ENCODE measurements at regions not wholly inside any gene's neighbourhood (a gene's known extent, or its start where the extent isn't known, plus 50 kb on each side); places are given as distances from the start of the nearest gene placed in this dataset.
"Not testable (repeated sequence)": the region's sequence is repeated elsewhere in the genome, so short reads cannot be mapped to it uniquely, and the experiment has no call there.

DNA sequence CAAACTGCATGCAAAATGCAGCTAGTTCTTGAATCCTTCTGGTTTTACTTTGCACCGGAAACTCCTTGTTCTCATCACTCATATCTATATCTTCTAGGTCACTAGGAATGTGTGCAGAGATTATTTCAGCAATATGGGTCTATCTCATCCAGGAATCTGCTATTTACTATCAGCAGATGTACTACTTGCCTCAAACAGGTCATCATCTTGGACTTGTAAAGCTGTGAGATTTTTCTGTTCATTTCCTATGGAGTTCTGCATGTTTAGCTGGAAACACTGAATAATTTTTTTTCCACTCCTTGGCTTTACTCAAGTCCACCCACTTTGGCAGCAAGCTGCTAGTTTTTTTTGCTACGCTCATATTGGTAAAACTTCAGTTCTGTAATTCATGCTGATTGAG lies 334.8 kb downstream of the RPIA start:
- H3K4me1 ChIP-seq (ENCODE audit: control insufficient read depth in 5 of 5, insufficient read depth in 5 of 5, low read length in 5 of 5); H3K9me3 ChIP-seq (ENCODE audit: control insufficient read depth in 5 of 5, low read length in 5 of 5); H3K4me3 ChIP-seq (ENCODE audit: low read depth in 1 of 5, low read length in 5 of 5); H3K27me3 ChIP-seq (ENCODE audit: control insufficient read depth in 5 of 5, insufficient read depth in 4 of 5, low read length in 5 of 5); H3K36me3 ChIP-seq (ENCODE audit: control insufficient read depth in 5 of 5, insufficient read depth in 5 of 5, low read length in 5 of 5); H3K27ac ChIP-seq (ENCODE audit: low read depth, low read length); H3K9ac ChIP-seq (ENCODE audit: low read length in 5 of 5): not testable (repeated sequence)

DNA sequence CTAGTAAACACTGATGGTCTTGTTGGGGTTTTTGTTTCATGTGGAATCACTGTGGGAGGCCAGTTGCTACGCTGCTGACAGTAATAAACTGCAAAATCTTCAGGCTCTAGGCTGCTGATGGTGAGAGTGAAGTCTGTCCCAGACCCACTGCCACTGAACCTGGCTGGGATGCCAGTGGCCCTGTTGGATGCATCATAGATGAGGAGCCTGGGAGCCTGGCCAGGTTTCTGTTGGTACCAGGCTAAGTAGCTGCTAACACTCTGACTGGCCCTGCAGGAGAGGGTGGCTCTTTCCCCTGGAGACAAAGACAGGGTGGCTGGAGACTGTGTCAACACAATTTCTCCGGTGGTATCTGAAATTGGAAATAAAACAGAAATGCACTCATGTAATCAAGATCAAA lies 335.6 kb downstream of the RPIA start:
- not testable (repeated sequence) for H3K4me1 ChIP-seq (ENCODE audit: control insufficient read depth in 5 of 5, insufficient read depth in 5 of 5, low read length in 5 of 5); H3K9ac ChIP-seq (ENCODE audit: low read length in 5 of 5); H3K27ac ChIP-seq (ENCODE audit: low read depth, low read length); H3K4me3 ChIP-seq (ENCODE audit: low read depth in 1 of 5, low read length in 5 of 5); H3K9me3 ChIP-seq (ENCODE audit: control insufficient read depth in 5 of 5, low read length in 5 of 5); H3K36me3 ChIP-seq (ENCODE audit: control insufficient read depth in 5 of 5, insufficient read depth in 5 of 5, low read length in 5 of 5); H3K27me3 ChIP-seq (ENCODE audit: control insufficient read depth in 5 of 5, insufficient read depth in 4 of 5, low read length in 5 of 5)

GRCh38 chr2:89027536-89027935 lies 336.1 kb downstream of the RPIA start:
- not testable (repeated sequence) for H3K27me3 ChIP-seq (ENCODE audit: control insufficient read depth in 5 of 5, insufficient read depth in 4 of 5, low read length in 5 of 5); H3K9ac ChIP-seq (ENCODE audit: low read length in 5 of 5); H3K4me3 ChIP-seq (ENCODE audit: low read depth in 1 of 5, low read length in 5 of 5); H3K9me3 ChIP-seq (ENCODE audit: control insufficient read depth in 5 of 5, low read length in 5 of 5); H3K27ac ChIP-seq (ENCODE audit: low read depth, low read length); H3K4me1 ChIP-seq (ENCODE audit: control insufficient read depth in 5 of 5, insufficient read depth in 5 of 5, low read length in 5 of 5); H3K36me3 ChIP-seq (ENCODE audit: control insufficient read depth in 5 of 5, insufficient read depth in 5 of 5, low read length in 5 of 5)

DNA sequence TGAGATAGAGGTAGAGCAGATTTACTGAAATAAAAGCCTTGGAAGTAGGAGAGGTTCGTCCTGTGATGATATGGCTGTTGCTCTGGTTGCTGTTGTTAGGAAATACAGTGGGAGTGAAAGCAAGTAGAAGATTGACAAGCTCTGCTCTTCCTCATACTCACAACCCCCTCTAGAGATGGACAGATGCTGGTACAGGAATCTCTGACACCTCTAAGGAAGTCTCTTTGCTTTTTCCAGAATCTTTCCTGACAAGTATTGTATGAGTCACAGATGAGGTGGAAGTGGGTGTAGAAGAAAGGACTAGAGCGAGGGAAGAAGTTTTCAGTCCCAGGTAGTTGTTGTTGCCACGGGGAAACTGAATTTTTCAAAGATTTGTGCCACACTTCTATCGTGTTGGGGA lies 337.8 kb downstream of the RPIA start:
- not testable (repeated sequence) for H3K27ac ChIP-seq (ENCODE audit: low read depth, low read length); H3K27me3 ChIP-seq (ENCODE audit: control insufficient read depth in 5 of 5, insufficient read depth in 4 of 5, low read length in 5 of 5); H3K36me3 ChIP-seq (ENCODE audit: control insufficient read depth in 5 of 5, insufficient read depth in 5 of 5, low read length in 5 of 5); H3K4me1 ChIP-seq (ENCODE audit: control insufficient read depth in 5 of 5, insufficient read depth in 5 of 5, low read length in 5 of 5); H3K4me3 ChIP-seq (ENCODE audit: low read depth in 1 of 5, low read length in 5 of 5); H3K9ac ChIP-seq (ENCODE audit: low read length in 5 of 5); H3K9me3 ChIP-seq (ENCODE audit: control insufficient read depth in 5 of 5, low read length in 5 of 5)

DNA sequence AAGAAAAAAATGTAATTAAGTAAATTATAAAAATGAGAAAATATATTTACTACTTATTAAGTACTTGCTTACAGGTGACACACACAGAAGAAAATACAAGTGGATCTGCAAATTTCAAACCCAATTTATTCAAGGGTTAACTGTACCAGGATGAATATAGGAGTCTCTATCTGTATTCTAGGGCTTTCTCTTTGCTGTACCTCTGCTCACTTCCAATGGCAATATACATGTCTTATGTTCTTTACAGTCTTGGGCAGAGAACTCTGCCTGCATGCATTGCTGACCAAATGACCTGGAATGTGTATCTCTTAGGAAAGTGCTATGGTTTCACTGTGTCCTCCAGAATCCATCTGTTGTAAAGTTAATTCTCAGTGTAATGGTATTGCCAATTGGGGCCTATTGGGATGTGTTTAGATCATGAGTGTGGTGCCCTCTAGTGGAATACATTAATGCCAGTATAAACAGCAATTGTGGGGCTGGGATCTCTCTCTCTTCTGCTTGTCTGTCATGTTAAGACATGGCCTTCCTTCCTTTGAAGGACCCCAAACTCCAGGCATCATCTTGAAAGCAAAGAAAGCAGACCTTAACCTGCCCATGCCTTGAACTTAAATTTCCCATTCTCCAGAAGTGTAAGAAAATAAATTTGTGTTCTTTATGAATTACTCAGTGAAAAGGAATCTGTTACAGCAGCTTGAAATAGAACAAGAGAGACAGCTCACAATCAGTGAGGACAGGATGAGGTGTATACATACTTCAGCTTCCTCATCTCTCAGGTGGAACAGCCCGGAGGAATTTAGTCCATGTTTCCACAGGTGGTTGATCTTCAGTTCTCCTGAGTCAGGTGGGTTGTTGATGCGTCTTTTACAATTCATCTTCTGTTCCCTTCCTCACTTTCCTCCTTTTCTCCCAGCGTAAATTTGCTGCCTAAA lies 356.9 kb downstream of the RPIA start:
- H3K36me3 ChIP-seq (ENCODE audit: control insufficient read depth in 5 of 5, insufficient read depth in 5 of 5, low read length in 5 of 5); H3K27ac ChIP-seq (ENCODE audit: low read depth, low read length); H3K9ac ChIP-seq (ENCODE audit: low read length in 5 of 5); H3K4me1 ChIP-seq (ENCODE audit: control insufficient read depth in 5 of 5, insufficient read depth in 5 of 5, low read length in 5 of 5); H3K9me3 ChIP-seq (ENCODE audit: control insufficient read depth in 5 of 5, low read length in 5 of 5); H3K4me3 ChIP-seq (ENCODE audit: low read depth in 1 of 5, low read length in 5 of 5); H3K27me3 ChIP-seq (ENCODE audit: control insufficient read depth in 5 of 5, insufficient read depth in 4 of 5, low read length in 5 of 5): not testable (repeated sequence)

DNA sequence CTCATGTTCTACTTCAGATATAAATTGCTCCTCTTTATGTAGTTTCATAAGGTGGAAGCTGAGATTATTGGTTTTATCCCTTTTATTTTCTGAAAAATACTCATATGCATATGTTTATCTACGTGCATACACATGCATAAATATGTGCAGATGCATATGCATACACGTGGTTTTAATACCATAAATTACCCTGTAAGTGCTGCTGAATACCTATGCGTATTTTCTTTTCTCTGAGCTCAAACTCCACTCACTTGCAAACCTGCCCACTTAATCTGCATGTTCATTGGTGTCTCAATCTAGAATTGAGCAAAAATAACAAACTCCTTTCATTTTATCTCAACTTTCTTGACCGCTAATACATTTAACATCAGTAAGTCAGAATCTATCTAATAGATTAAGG lies 367.1 kb downstream of the RPIA start:
- H3K4me3 ChIP-seq (ENCODE audit: low read depth in 1 of 5, low read length in 5 of 5); H3K9me3 ChIP-seq (ENCODE audit: control insufficient read depth in 5 of 5, low read length in 5 of 5); H3K36me3 ChIP-seq (ENCODE audit: control insufficient read depth in 5 of 5, insufficient read depth in 5 of 5, low read length in 5 of 5): not testable (repeated sequence)

DNA sequence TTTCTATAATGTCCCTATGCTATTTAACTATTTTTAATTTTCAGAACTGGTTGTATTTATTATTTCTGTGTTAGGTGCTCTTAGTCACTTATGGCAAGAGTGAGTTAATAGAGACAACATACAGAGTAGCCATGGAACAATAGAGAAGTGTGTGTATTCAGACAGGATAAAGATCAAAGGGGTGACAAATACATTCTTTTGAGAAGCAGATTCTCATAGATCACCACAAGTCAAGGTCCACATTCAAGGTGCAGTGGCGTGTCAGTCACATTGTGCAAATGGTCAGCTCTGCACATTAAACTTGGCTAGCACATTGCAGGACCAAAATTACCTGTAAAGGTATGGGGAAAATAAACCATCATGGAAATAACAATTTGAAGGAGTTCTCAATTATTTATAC lies 369.7 kb downstream of the RPIA start:
- not testable (repeated sequence) for H3K27ac ChIP-seq (ENCODE audit: low read depth, low read length); H3K9ac ChIP-seq (ENCODE audit: low read length in 5 of 5); H3K9me3 ChIP-seq (ENCODE audit: control insufficient read depth in 5 of 5, low read length in 5 of 5); H3K36me3 ChIP-seq (ENCODE audit: control insufficient read depth in 5 of 5, insufficient read depth in 5 of 5, low read length in 5 of 5); H3K4me3 ChIP-seq (ENCODE audit: low read depth in 1 of 5, low read length in 5 of 5); H3K4me1 ChIP-seq (ENCODE audit: control insufficient read depth in 5 of 5, insufficient read depth in 5 of 5, low read length in 5 of 5); H3K27me3 ChIP-seq (ENCODE audit: control insufficient read depth in 5 of 5, insufficient read depth in 4 of 5, low read length in 5 of 5)

More for the DNA sequence above, 367.1 kb downstream of the RPIA start:
- H3K27me3 ChIP-seq (ENCODE audit: control insufficient read depth in 5 of 5, insufficient read depth in 4 of 5, low read length in 5 of 5); H3K9ac ChIP-seq (ENCODE audit: low read length in 5 of 5); H3K27ac ChIP-seq (ENCODE audit: low read depth, low read length); H3K4me1 ChIP-seq (ENCODE audit: control insufficient read depth in 5 of 5, insufficient read depth in 5 of 5, low read length in 5 of 5): not testable (repeated sequence)

- H3K27ac ChIP-seq (ENCODE audit: low read depth, low read length); H3K9ac ChIP-seq (ENCODE audit: low read length in 5 of 5); H3K27me3 ChIP-seq (ENCODE audit: control insufficient read depth in 5 of 5, insufficient read depth in 4 of 5, low read length in 5 of 5); H3K4me1 ChIP-seq (ENCODE audit: control insufficient read depth in 5 of 5, insufficient read depth in 5 of 5, low read length in 5 of 5); H3K36me3 ChIP-seq (ENCODE audit: control insufficient read depth in 5 of 5, insufficient read depth in 5 of 5, low read length in 5 of 5); H3K4me3 ChIP-seq (ENCODE audit: low read depth in 1 of 5, low read length in 5 of 5); H3K9me3 ChIP-seq (ENCODE audit: control insufficient read depth in 5 of 5, low read length in 5 of 5): not testable (repeated sequence)
Observed at GRCh38 chr2:89076771-89077170, 385.3 kb downstream of the RPIA start.

DNA sequence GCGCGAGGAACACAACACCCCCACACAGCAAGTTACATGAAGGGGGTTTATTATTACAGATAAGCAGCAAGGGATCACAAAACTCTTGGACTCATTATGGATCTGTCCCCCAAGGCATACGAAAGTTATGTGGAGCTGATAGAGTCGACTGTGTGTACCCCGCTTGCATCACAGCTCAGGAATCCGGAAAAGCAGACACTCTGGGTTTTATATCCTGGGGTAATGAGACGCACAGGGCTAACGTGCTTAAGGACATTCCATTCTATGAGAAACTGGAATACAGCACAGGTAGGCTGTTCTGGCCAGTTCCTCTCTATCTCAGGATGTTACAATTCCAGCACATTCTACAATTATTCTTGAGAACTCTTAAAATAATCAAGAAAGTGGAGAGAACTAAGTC lies 401.4 kb downstream of the RPIA start:
- not testable (repeated sequence) for H3K9me3 ChIP-seq (ENCODE audit: control insufficient read depth in 5 of 5, low read length in 5 of 5); H3K4me3 ChIP-seq (ENCODE audit: low read depth in 1 of 5, low read length in 5 of 5); H3K36me3 ChIP-seq (ENCODE audit: control insufficient read depth in 5 of 5, insufficient read depth in 5 of 5, low read length in 5 of 5); H3K4me1 ChIP-seq (ENCODE audit: control insufficient read depth in 5 of 5, insufficient read depth in 5 of 5, low read length in 5 of 5); H3K27ac ChIP-seq (ENCODE audit: low read depth, low read length); H3K27me3 ChIP-seq (ENCODE audit: control insufficient read depth in 5 of 5, insufficient read depth in 4 of 5, low read length in 5 of 5); H3K9ac ChIP-seq (ENCODE audit: low read length in 5 of 5)

DNA sequence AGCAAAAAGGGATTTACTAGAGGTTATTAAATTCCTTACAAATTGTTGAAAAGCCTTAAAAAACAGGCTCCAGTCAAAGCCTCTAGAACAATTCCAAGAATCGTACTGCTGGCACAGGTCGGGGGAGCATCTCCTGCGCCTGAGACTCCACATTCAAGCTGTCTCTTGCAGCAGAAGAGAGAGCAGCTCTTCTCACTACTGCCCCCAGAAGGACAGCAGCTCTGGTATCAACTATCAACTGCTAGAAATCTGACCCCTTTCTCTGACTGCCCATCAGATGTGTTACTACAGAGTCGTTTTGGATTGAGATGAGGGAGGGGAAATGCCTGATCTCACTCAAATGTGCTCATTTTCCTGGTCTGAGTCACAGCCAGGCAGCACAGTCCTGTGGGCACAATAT lies 403.6 kb downstream of the RPIA start:
- not testable (repeated sequence) for H3K36me3 ChIP-seq (ENCODE audit: control insufficient read depth in 5 of 5, insufficient read depth in 5 of 5, low read length in 5 of 5); H3K9ac ChIP-seq (ENCODE audit: low read length in 5 of 5); H3K4me1 ChIP-seq (ENCODE audit: control insufficient read depth in 5 of 5, insufficient read depth in 5 of 5, low read length in 5 of 5); H3K27ac ChIP-seq (ENCODE audit: low read depth, low read length); H3K4me3 ChIP-seq (ENCODE audit: low read depth in 1 of 5, low read length in 5 of 5); H3K27me3 ChIP-seq (ENCODE audit: control insufficient read depth in 5 of 5, insufficient read depth in 4 of 5, low read length in 5 of 5); H3K9me3 ChIP-seq (ENCODE audit: control insufficient read depth in 5 of 5, low read length in 5 of 5)

- H3K4me1 ChIP-seq (ENCODE audit: control insufficient read depth in 5 of 5, insufficient read depth in 5 of 5, low read length in 5 of 5); H3K4me3 ChIP-seq (ENCODE audit: low read depth in 1 of 5, low read length in 5 of 5); H3K9me3 ChIP-seq (ENCODE audit: control insufficient read depth in 5 of 5, low read length in 5 of 5): not testable (repeated sequence)
Observed at GRCh38 chr2:89102587-89102986, 411.1 kb downstream of the RPIA start.

More at GRCh38 chr2:89102587-89102986, 411.1 kb downstream of the RPIA start:
- not testable (repeated sequence) for H3K36me3 ChIP-seq (ENCODE audit: control insufficient read depth in 5 of 5, insufficient read depth in 5 of 5, low read length in 5 of 5); H3K27me3 ChIP-seq (ENCODE audit: control insufficient read depth in 5 of 5, insufficient read depth in 4 of 5, low read length in 5 of 5); H3K9ac ChIP-seq (ENCODE audit: low read length in 5 of 5); H3K27ac ChIP-seq (ENCODE audit: low read depth, low read length)
